ENCODE measurements at regions not wholly inside any gene's neighbourhood (a gene's known extent, or its start where the extent isn't known, plus 50 kb on each side); places are given as distances from the start of the nearest gene placed in this dataset.

DNA sequence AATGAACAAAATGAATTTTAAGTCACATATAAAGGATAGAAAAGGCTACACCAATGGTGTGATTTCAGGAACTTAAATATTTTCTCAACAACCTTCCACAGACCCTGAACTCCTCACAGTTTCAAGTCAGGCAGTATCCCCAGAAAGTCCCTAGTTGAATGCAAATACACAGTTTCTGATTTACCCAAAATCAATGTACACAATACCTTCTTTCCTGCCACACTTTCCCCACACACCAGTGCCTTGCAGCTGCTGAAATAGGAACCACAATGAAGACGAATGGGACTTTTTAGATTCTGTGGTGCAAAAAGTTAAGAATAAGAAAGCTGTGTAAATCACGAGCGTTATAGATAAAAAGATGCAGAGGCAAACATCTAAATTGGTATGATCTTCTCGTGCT is 552.4 kb upstream of the MEF2C start:
- Histone ChIP-seq H3K4me1 (no peaks in the 10 kb centered on the region), H3K36me3 (no peaks in the 10 kb centered on the region), H3K9me3 (no peaks in the 10 kb centered on the region), H3K4me3 (no peak overlapping the region), H3K27ac (no peak overlapping the region), H3K27me3 (no peaks in the 10 kb centered on the region)
- TF ChIP-seq, protein P1, sequence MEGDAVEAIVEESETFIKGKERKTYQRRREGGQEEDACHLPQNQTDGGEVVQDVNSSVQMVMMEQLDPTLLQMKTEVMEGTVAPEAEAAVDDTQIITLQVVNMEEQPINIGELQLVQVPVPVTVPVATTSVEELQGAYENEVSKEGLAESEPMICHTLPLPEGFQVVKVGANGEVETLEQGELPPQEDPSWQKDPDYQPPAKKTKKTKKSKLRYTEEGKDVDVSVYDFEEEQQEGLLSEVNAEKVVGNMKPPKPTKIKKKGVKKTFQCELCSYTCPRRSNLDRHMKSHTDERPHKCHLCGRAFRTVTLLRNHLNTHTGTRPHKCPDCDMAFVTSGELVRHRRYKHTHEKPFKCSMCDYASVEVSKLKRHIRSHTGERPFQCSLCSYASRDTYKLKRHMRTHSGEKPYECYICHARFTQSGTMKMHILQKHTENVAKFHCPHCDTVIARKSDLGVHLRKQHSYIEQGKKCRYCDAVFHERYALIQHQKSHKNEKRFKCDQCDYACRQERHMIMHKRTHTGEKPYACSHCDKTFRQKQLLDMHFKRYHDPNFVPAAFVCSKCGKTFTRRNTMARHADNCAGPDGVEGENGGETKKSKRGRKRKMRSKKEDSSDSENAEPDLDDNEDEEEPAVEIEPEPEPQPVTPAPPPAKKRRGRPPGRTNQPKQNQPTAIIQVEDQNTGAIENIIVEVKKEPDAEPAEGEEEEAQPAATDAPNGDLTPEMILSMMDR (IDR thresholded peaks at IDR 0.05) = no peak
- TF ChIP-seq EP300 (IDR thresholded peaks at IDR 0.05) (no peak), POLR2AphosphoS5 (IDR thresholded peaks at IDR 0.05) (no peak), POLR2A (IDR thresholded peaks at IDR 0.05) (no peak)
- WGBS, 2 donors (ENCODE audit: low coverage in 1 of 2) = 90 to 97% methylated on average over 4 of the region's 4 CpGs
- ATAC-seq = no peak

DNA sequence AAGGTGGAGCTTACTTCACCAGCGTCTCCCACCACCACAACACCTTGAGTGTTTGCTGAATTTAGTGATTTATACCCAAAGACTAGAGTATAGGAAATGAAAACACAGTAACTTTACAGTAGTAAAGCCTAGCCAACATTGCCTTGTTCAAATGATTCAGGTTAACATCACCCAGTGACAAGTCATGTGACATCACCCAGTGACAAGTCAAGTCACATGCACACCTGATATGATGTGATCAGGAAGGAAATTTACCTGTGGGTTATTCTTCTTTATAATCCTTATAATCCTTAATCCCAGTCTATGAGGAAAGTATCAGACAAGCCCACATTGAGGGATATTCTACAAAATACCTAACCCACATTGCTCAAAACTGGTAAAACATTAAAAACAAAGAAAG is 545.6 kb upstream of the MEF2C start:
- H3K4me3 ChIP-seq = no peak overlapping the region
- no peak overlapping the region for H3K27ac ChIP-seq
- no peaks in the 10 kb centered on the region for H3K9me3 ChIP-seq
- WGBS, 2 donors (ENCODE audit: low coverage in 1 of 2) = 89 to 100% methylated on average over 1 of the region's 1 CpG
- no peaks in the 10 kb centered on the region for H3K36me3 ChIP-seq
- TF ChIP-seq POLR2A (IDR thresholded peaks at IDR 0.05) (no peak), POLR2AphosphoS5 (IDR thresholded peaks at IDR 0.05) (no peak), EP300 (IDR thresholded peaks at IDR 0.05) (no peak)
- TF ChIP-seq, protein P1 (IDR thresholded peaks at IDR 0.05) = no peak
- no peaks in the 10 kb centered on the region for H3K4me1 ChIP-seq
- H3K27me3 ChIP-seq = no peaks in the 10 kb centered on the region
- ATAC-seq = no peak

DNA sequence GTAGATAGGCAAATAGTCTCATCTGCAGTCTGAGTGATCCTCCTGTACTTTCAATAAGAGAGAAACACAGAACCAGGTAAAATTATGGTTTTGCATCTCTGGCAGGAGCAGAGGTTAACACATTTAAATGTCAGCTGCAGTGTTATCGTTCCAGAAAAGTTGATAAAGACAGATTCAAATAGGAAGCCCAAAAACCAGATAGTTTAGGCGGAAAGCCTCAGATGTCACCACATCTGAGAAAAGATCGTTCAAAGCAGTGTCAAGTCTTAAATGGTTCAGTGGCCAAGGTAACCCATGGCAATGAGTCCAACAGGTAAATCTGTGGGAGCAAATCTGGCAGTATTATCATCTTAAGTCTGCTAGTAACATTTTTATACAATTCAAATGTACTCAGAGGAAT is 542.1 kb upstream of the MEF2C start:
- H3K27me3 ChIP-seq = no peaks in the 10 kb centered on the region
- H3K4me1 ChIP-seq = no peaks in the 10 kb centered on the region
- ATAC-seq = no peak
- no peaks in the 10 kb centered on the region for H3K36me3 ChIP-seq
- no peak for TF ChIP-seq POLR2AphosphoS5 (IDR thresholded peaks at IDR 0.05)
- TF ChIP-seq POLR2A (IDR thresholded peaks at IDR 0.05) = no peak
- no peak for TF ChIP-seq EP300 (IDR thresholded peaks at IDR 0.05)
- TF ChIP-seq, protein P1 (IDR thresholded peaks at IDR 0.05) = no peak
- 67 to 89% methylated on average over 2 to 3 of the region's 3 CpGs for WGBS, 2 donors (ENCODE audit: low coverage in 1 of 2)
- H3K4me3 ChIP-seq = no peak overlapping the region
- H3K9me3 ChIP-seq = peaks cover 0 to 5% (median 0%) of the 10 kb centered on the region in 3 donors
- no peak overlapping the region for H3K27ac ChIP-seq

DNA sequence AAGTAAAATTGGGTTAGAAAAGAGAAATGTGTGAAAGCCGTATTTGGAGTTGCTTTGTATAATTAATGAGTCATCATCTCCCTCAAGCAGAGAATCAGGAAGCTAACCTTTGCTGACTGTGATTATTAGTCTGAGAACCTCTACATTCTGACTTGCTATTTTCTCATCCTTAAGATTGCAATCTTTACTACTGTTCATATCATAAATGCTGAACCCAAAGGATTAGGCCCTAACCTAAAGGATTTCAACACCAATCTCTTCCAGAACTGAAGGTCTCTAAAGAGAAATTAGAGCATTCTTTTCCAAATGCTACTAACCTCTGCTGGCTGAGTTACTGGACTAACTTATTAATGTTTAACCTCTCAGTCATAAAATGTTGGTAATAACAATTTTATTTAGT is 538.1 kb upstream of the MEF2C start:
- H3K36me3 ChIP-seq = no peaks in the 10 kb centered on the region
- no peaks in the 10 kb centered on the region for H3K27me3 ChIP-seq
- no peak overlapping the region for H3K27ac ChIP-seq
- H3K4me1 ChIP-seq = no peaks in the 10 kb centered on the region
- H3K9me3 ChIP-seq = peaks cover 0 to 5% (median 0%) of the 10 kb centered on the region in 3 donors
- H3K4me3 ChIP-seq = no peak overlapping the region
- TF ChIP-seq POLR2A (IDR thresholded peaks at IDR 0.05) (no peak), EP300 (IDR thresholded peaks at IDR 0.05) (no peak), POLR2AphosphoS5 (IDR thresholded peaks at IDR 0.05) (no peak)
- TF ChIP-seq, protein P1 (IDR thresholded peaks at IDR 0.05) = no peak
- 24 to 33% methylated on average over 1 of the region's 1 CpG for WGBS, 2 donors (ENCODE audit: low coverage in 1 of 2)
- no peak for ATAC-seq

DNA sequence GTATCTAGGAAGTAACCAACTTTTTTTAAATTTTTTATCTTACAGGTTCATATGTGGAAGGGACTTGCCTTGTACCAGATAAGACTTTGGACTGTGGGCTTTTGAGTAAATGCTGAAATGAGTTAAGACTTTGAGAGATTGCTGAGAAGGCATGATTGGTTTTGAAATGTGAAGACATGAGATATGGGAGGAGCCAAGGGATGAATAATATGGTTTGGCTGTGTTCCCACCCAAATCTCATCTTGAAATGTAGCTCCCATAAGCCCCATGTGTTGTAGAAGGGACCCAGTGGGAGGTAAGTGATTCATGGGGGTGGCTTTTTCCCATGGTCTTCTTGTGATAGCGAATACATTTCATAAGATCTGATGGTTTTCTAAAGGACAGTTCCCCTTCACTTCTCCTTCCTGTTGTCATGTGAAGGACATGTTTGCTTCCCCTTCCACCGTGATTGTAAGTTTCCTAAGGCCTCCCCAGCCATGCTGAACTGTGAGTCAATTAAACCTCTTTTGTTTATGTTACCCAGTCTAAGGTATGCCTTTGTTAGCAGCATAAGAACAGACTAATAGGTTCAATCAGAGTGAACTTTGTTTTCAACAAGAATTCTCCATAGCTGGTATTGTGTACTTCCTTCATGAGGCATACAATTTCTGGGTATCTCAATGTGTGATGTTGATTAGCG is 535.6 kb upstream of the MEF2C start:
- Histone ChIP-seq H3K4me3 (no peak overlapping the region), H3K4me1 (no peaks in the 10 kb centered on the region), H3K27me3 (no peaks in the 10 kb centered on the region), H3K36me3 (no peaks in the 10 kb centered on the region), H3K9me3 (peaks cover 0 to 5% (median 0%) of the 10 kb centered on the region in 3 donors), H3K27ac (no peak overlapping the region)
- WGBS, 2 donors (ENCODE audit: low coverage in 1 of 2) = 74 to 89% methylated on average over 3 of the region's 3 CpGs
- ATAC-seq = no peak
- TF ChIP-seq EP300 (IDR thresholded peaks at IDR 0.05) (no peak), POLR2A (IDR thresholded peaks at IDR 0.05) (no peak)
